HCT116 (cell line): ENCODE measurements at regions not wholly inside any gene's neighbourhood (a gene's known extent, or its start where the extent isn't known, plus 50 kb on each side); places are given as distances from the start of the nearest gene placed in this dataset.

ENCODE experiments used
- ATAC-seq: fragments of 200-7000 bp; cut with Tn5 transposase; 2 replicates; pipeline ENCODE4 v1.9.1; 2020; ENCODE audit warnings: mild to moderate bottlenecking, moderate library complexity
- BruUV-seq: library from RNA; stranded (reverse); fragments of 400-500 nt; replicated peaks from 2 replicates; lab custom pipeline; 2021; lab: Mats Ljungman, UMichigan
- CTCF ChIA-PET: fragments of 300-600 bp; sonication (Branson Sonifier 250); formaldehyde crosslinking; loops from one replicate; lab custom pipeline; 2021; ENCODE audit warnings: antibody characterized with exemption; lab: Charles Lee
- POLR2A ChIA-PET: fragments of 300-600, 350-600 bp; sonication (Branson Sonifier 250); formaldehyde crosslinking; loops from one replicate; lab custom pipeline; 2021; ENCODE audit warnings: antibody characterized with exemption; lab: Charles Lee
- RAD21 ChIA-PET, 2 experiments: fragments of 300-600 bp; sonication (Branson Sonifier 250); formaldehyde crosslinking; loops; one replicate each; lab custom pipeline; 2023; ENCODE audit warnings: low total read pairs in 2 of 2; ENCODE audit not compliant: uncharacterized antibody in 2 of 2, unreplicated experiment in 2 of 2, low non-redundant PET in 1 of 2; lab: Charles Lee
- DNase-seq: peaks from one replicate; pipeline ENCODE4 v3.0.0-alpha.2; 2010; ENCODE audit warnings: low read depth, low spot score
- H2AFZ ChIP-seq: fragments of 200-600 bp; shearing (Covaris generic), sonication (generic); 2 replicates; pipeline ENCODE4 v1.6.1; 2017; ENCODE audit warnings: low read depth, mixed run types, mixed read lengths, antibody characterized with exemption, low read length; ENCODE audit not compliant: poor library complexity, severe bottlenecking
- H3K27ac ChIP-seq: 2 replicates; pipeline ENCODE4 v1.5.1; 2012; ENCODE audit warnings: low read depth, low read length
- H3K27me3 ChIP-seq: fragments of 200-600 bp; sonication (generic); 2 replicates; pipeline ENCODE4 v1.6.1; 2016; ENCODE audit warnings: mixed run types, low read length, mixed read lengths; ENCODE audit not compliant: insufficient read depth
- H3K36me3 ChIP-seq, 2 experiments: fragments of 200-500 bp in 1 of 2; fragments of 200-600 bp in 1 of 2; sonication (Bioruptor generic) in 1 of 2; sonication (generic) in 1 of 2; 2 replicates each; pipeline versions ENCODE4 v1.5.1 to v1.6.1; 2014 to 2016; ENCODE audit warnings: low read length in 2 of 2, inconsistent platforms in 1 of 2, mixed read lengths in 1 of 2, mixed run types in 1 of 2; ENCODE audit not compliant: insufficient read depth in 2 of 2, control insufficient read depth in 1 of 2
- H3K4me1 ChIP-seq, 2 experiments: fragments of 200-600 bp in 1 of 2; sonication (generic) in 1 of 2; 2 replicates each; pipeline versions ENCODE4 v1.5.1 to v1.6.1; 2012 to 2017; ENCODE audit warnings: low read length in 2 of 2, inconsistent platforms in 1 of 2, mild to moderate bottlenecking in 1 of 2, mixed read lengths in 1 of 2, mixed run types in 1 of 2, moderate library complexity in 1 of 2; ENCODE audit not compliant: insufficient read depth in 2 of 2, control insufficient read depth in 1 of 2
- H3K4me2 ChIP-seq: fragments of 200-600 bp; sonication (generic); 2 replicates; pipeline ENCODE4 v1.6.1; 2017; ENCODE audit warnings: mixed run types, low read length, mixed read lengths
- H3K4me3 ChIP-seq, 2 experiments: fragments of 200-600 bp in 1 of 2; sonication (generic) in 1 of 2; replicated peaks in 1 of 2; 2 replicates each; pipeline ENCODE4 v1.5.1; 2011 to 2016; ENCODE audit warnings: low read length in 2 of 2, control low read depth in 1 of 2, low read depth in 1 of 2, mild to moderate bottlenecking in 1 of 2, mixed read lengths in 1 of 2, mixed run types in 1 of 2
- H3K79me2 ChIP-seq: fragments of 200-600 bp; sonication (generic); 2 replicates; pipeline ENCODE4 v1.6.1; 2017; ENCODE audit warnings: mild to moderate bottlenecking, mixed run types, low read length, moderate library complexity, mixed read lengths; ENCODE audit not compliant: insufficient read depth
- H3K9ac ChIP-seq: fragments of 200-600 bp; sonication (generic); 2 replicates; pipeline ENCODE4 v1.6.1; 2016; ENCODE audit warnings: low read length, mixed read lengths
- H3K9me2 ChIP-seq: fragments of 200-600 bp; sonication (generic), shearing (Covaris generic); 2 replicates; pipeline ENCODE4 v1.6.1; 2017; ENCODE audit warnings: mixed run types, mild to moderate bottlenecking, moderate library complexity; ENCODE audit not compliant: insufficient read depth
- H3K9me3 ChIP-seq, 2 experiments: fragments of 200-500 bp in 1 of 2; fragments of 200-600 bp in 1 of 2; sonication (Bioruptor generic) in 1 of 2; sonication (generic) in 1 of 2; 2 replicates each; pipeline ENCODE4 v1.6.1; 2014 to 2017; ENCODE audit warnings: low read length in 2 of 2, mixed read lengths in 2 of 2, inconsistent platforms in 1 of 2, low read depth in 1 of 2, mild to moderate bottlenecking in 1 of 2, mixed run types in 1 of 2, moderate library complexity in 1 of 2; ENCODE audit not compliant: control insufficient read depth in 1 of 2, insufficient read depth in 1 of 2
- H4K20me1 ChIP-seq: fragments of 200-600 bp; sonication (generic), shearing (Covaris generic); 2 replicates; pipeline ENCODE4 v1.6.1; 2017; ENCODE audit warnings: mixed run types, mild to moderate bottlenecking, moderate library complexity; ENCODE audit not compliant: insufficient read depth
- MAX ChIP-seq: IDR thresholded peaks from 2 replicates; pipeline ENCODE4 v1.6.1; 2012
- POLR2AphosphoS5 ChIP-seq: IDR thresholded peaks from 2 replicates; pipeline ENCODE4 v1.6.1; 2011; ENCODE audit warnings: mild to moderate bottlenecking, low read depth, low read length, moderate library complexity
- REST ChIP-seq: IDR thresholded peaks from 2 replicates; pipeline ENCODE4 v1.6.1; 2012; ENCODE audit warnings: low read depth
- ZBTB33 ChIP-seq: IDR thresholded peaks from 2 replicates; pipeline ENCODE4 v1.6.1; 2011; ENCODE audit warnings: mild to moderate bottlenecking, low read length, moderate library complexity; ENCODE audit not compliant: insufficient replicate concordance; ENCODE audit errors: extremely low read depth
- ZFX ChIP-seq: fragments of 450-650 bp; IDR thresholded peaks from 2 replicates; pipeline ENCODE4 v1.6.1; 2017
- intact Hi-C: fragments of 100-400 bp; cut with micrococcal nuclease; formaldehyde crosslinking; loops from 2 replicates; pipeline ENCODE4 v1.10.0; 2022

GRCh38 chr5:176153741-176154140 lies 84.5 kb upstream of the SIMC1 start:
- ChIA-PET RAD21 (no interaction called here), CTCF (no interaction called here), POLR2A (no interaction called here)
- H2AFZ ChIP-seq = no peak overlapping the region
- DNase-seq = no peak
- intact Hi-C loops = no loop called here
- no peaks in the 10 kb centered on the region for H3K36me3 ChIP-seq
- no TSS peak for BruUV-seq
- H3K79me2 ChIP-seq = no peaks in the 10 kb centered on the region
- H3K4me3 ChIP-seq = no peak overlapping the region
- H3K9me3 ChIP-seq = no peaks in the 10 kb centered on the region
- no peaks in the 10 kb centered on the region for H4K20me1 ChIP-seq
- H3K9me2 ChIP-seq = no peaks in the 10 kb centered on the region
- no peak overlapping the region for H3K9ac ChIP-seq
- no peak overlapping the region for H3K4me2 ChIP-seq
- no peaks in the 10 kb centered on the region for H3K27me3 ChIP-seq
- H3K27ac ChIP-seq = no peak overlapping the region
- no peak for TF ChIP-seq ZBTB33
- no peak for TF ChIP-seq POLR2AphosphoS5
- TF ChIP-seq ZFX = no peak
- no peak for TF ChIP-seq REST
- no peak for TF ChIP-seq MAX
- ATAC-seq = no peak
- no peaks in the 10 kb centered on the region for H3K4me1 ChIP-seq
